ENCODE measurements at regions not wholly inside any gene's neighbourhood (a gene's known extent, or its start where the extent isn't known, plus 50 kb on each side); places are given as distances from the start of the nearest gene placed in this dataset.

DNA sequence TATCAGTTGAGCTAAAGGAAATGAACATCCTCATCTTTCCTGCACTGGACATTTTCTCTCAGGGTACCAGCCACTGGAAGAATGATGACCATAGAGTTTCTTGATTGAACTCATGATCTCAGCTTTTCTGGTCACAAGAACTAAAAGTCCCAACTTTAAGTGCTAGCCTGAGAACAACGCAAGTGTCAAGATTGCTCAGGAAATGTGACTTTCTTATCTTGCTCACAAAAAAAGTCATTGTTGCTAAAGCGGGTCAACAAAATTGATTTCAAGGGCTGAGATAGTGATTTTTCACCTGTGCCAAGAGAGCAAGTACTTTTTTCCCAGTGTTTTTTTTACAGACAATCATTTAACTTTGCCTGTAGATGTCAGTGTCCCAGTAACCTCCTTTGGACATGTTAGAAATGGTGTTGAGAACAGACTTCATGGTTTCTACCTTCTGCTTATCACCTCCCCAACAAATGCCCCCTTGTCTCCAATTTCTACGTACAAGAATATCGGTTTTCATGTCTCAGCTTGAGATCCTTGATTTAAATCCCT is 125.9 kb downstream of the SEMA6D start:
- TF ChIP-seq, protein P1, sequence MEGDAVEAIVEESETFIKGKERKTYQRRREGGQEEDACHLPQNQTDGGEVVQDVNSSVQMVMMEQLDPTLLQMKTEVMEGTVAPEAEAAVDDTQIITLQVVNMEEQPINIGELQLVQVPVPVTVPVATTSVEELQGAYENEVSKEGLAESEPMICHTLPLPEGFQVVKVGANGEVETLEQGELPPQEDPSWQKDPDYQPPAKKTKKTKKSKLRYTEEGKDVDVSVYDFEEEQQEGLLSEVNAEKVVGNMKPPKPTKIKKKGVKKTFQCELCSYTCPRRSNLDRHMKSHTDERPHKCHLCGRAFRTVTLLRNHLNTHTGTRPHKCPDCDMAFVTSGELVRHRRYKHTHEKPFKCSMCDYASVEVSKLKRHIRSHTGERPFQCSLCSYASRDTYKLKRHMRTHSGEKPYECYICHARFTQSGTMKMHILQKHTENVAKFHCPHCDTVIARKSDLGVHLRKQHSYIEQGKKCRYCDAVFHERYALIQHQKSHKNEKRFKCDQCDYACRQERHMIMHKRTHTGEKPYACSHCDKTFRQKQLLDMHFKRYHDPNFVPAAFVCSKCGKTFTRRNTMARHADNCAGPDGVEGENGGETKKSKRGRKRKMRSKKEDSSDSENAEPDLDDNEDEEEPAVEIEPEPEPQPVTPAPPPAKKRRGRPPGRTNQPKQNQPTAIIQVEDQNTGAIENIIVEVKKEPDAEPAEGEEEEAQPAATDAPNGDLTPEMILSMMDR (IDR thresholded peaks at IDR 0.05; ENCODE audit: unreplicated experiment) = no peak
- Mint-ChIP-seq H3K36me3 (ENCODE audit: insufficient read depth, unreplicated experiment) (no peaks in the 10 kb centered on the region), H3K4me1 (ENCODE audit: insufficient read depth, unreplicated experiment) (no peaks in the 10 kb centered on the region), H3K27me3 (ENCODE audit: insufficient read depth, unreplicated experiment) (no peaks in the 10 kb centered on the region), H3K4me3 (ENCODE audit: unreplicated experiment) (no peak overlapping the region), H3K27ac (ENCODE audit: low read depth, unreplicated experiment) (no peak overlapping the region), H3K9me3 (ENCODE audit: unreplicated experiment) (no peaks in the 10 kb centered on the region)
- no peak for DNase-seq (ENCODE audit: unreplicated experiment)
- intact Hi-C loops (cut with micrococcal nuclease) = no loop called here
- BruUV-seq (replicated peaks) = no TSS peak
- ChIA-PET CTCF (interaction anchor here (0.6 to 1.0 kb wide), 3 partner anchors 132 to 1580 kb away, joined by 3 read pairs; no protein-coding TSS in a partner anchor), POLR2A (interaction anchor here (0.6 to 0.7 kb wide), 3 partner anchors 26 to 511 kb away, joined by 3 read pairs; no protein-coding TSS in a partner anchor)

DNA sequence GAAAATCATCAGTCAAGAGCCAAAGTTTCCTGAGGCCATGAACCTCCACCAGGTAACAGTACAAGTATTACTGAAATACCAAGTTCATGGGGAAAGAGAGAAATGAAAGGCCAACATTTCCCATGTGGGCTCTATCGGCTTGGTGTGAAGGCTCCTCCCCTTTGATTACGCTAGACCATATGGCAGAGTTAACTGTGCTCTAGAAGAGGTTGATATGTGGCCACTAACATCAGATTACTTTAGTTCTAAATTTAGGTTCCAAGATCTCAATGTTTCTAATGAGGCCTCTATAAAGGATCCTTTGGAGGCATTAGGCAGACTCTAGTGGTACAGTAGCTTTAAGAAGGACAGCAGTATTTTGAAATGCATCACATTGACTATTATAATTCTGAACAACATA is 127.1 kb downstream of the SEMA6D start:
- Mint-ChIP-seq H3K4me3 (ENCODE audit: unreplicated experiment) (no peak overlapping the region), H3K36me3 (ENCODE audit: insufficient read depth, unreplicated experiment) (no peaks in the 10 kb centered on the region), H3K27me3 (ENCODE audit: insufficient read depth, unreplicated experiment) (no peaks in the 10 kb centered on the region), H3K9me3 (ENCODE audit: unreplicated experiment) (no peaks in the 10 kb centered on the region), H3K27ac (ENCODE audit: low read depth, unreplicated experiment) (no peak overlapping the region), H3K4me1 (ENCODE audit: insufficient read depth, unreplicated experiment) (no peaks in the 10 kb centered on the region)
- DNase-seq (ENCODE audit: unreplicated experiment) = no peak
- BruUV-seq (replicated peaks) = no TSS peak
- TF ChIP-seq, protein P1 (IDR thresholded peaks at IDR 0.05; ENCODE audit: unreplicated experiment) = no peak
- intact Hi-C loops (cut with micrococcal nuclease) = no loop called here
- CTCF ChIA-PET = interaction anchor here (0.6 to 1.0 kb wide), 3 partner anchors 21 to 647 kb away, joined by 3 read pairs; no protein-coding TSS in a partner anchor
- POLR2A ChIA-PET = interaction anchor here (1.7 kb wide), 1 partner anchor 25 kb away, joined by 4 read pairs; no protein-coding TSS in a partner anchor

DNA sequence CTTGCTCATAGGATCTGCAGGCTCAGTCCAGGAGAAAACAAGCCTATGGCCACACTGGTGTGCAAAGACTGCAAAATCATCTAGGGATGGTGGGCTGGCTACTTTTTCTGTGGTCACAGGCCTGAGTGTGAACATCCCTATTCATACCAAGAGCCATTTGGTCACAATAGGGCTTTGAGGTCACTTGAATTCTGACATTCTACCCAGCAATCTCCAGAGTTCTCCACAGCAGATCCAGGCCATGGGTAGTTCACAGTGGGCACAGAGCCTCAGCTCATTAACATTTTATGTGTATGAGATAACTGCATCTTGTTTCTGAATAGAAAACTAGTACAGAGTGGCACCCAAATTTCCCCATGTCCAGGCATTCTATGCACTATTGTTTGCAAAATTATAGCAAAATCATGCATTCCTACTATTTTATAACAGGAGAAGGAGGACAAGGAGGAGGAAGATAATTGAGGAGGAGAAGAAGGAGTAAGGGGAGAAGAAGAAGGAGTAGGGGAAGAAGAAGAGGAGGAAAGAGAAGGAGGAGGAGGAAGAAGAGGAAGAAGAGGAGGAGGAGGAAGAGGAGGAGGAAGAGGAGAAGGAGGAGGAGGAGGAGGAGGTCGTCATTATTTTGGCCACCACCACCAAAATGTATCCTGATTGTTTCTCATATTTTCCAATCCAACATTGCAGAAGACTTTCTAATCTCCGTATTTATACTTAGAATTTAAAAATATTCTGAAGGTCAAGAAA is 129.0 kb downstream of the SEMA6D start:
- peaks cover 4% of the 10 kb centered on the region for H3K36me3 Mint-ChIP-seq (ENCODE audit: insufficient read depth, unreplicated experiment)

DNA sequence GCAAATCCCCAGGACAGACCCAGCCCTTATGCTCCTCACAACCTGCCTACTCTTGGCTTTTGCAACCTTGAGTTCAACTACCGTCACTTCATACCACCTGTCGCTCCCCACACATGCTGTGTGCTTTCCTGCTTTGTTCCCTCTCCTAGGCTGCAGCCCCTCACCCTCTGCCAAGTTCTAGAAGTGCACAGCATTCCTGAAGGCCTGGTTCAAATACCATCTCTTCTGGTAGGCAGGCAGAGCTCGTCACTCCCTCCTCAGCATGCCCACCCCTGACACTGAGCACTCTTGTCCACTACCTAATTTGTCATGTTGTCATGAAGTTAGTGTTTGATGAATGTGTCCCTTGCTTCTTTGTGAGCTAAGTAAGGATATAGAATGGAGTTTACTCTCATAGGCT is 129.6 kb downstream of the SEMA6D start:
- intact Hi-C loops (cut with micrococcal nuclease) = no loop called here
- DNase-seq (ENCODE audit: unreplicated experiment) = no peak
- TF ChIP-seq, protein P1 (IDR thresholded peaks at IDR 0.05; ENCODE audit: unreplicated experiment) = no peak
- ChIA-PET POLR2A (no interaction called here), CTCF (interaction anchor here (0.5 to 1.3 kb wide), 2 partner anchors 44 to 507 kb away, joined by 3 to 5 read pairs; no protein-coding TSS in a partner anchor)
- no TSS peak for BruUV-seq (replicated peaks)
- Mint-ChIP-seq H3K9me3 (ENCODE audit: unreplicated experiment) (no peaks in the 10 kb centered on the region), H3K36me3 (ENCODE audit: insufficient read depth, unreplicated experiment) (peaks cover 4% of the 10 kb centered on the region), H3K4me3 (ENCODE audit: unreplicated experiment) (no peak overlapping the region), H3K27ac (ENCODE audit: low read depth, unreplicated experiment) (no peak overlapping the region), H3K4me1 (ENCODE audit: insufficient read depth, unreplicated experiment) (no peaks in the 10 kb centered on the region), H3K27me3 (ENCODE audit: insufficient read depth, unreplicated experiment) (no peaks in the 10 kb centered on the region)

More for the DNA sequence above, 129.0 kb downstream of the SEMA6D start:
- H3K27ac Mint-ChIP-seq (ENCODE audit: low read depth, unreplicated experiment) = no peak overlapping the region
- no peak for DNase-seq (ENCODE audit: unreplicated experiment)
- TF ChIP-seq, protein P1 (IDR thresholded peaks at IDR 0.05; ENCODE audit: unreplicated experiment) = no peak
- no peak overlapping the region for H3K4me3 Mint-ChIP-seq (ENCODE audit: unreplicated experiment)
- POLR2A ChIA-PET = no interaction called here
- CTCF ChIA-PET = interaction anchor here (1.3 kb wide), 1 partner anchor 44 kb away, joined by 5 read pairs; no protein-coding TSS in a partner anchor
- intact Hi-C loops (cut with micrococcal nuclease) = no loop called here
- H3K4me1 Mint-ChIP-seq (ENCODE audit: insufficient read depth, unreplicated experiment) = no peaks in the 10 kb centered on the region
- no TSS peak for BruUV-seq (replicated peaks)
- H3K9me3 Mint-ChIP-seq (ENCODE audit: unreplicated experiment) = no peaks in the 10 kb centered on the region
- H3K27me3 Mint-ChIP-seq (ENCODE audit: insufficient read depth, unreplicated experiment) = no peaks in the 10 kb centered on the region

All from MCF 10A (cell line).